HG02938 (cell line): ENCODE measurements at regions not wholly inside any gene's neighbourhood (a gene's known extent, or its start where the extent isn't known, plus 50 kb on each side); places are given as distances from the start of the nearest gene placed in this dataset.
"Not testable (repeated sequence)": the region's sequence is repeated elsewhere in the genome, so short reads cannot be mapped to it uniquely, and the experiment has no call there.

ENCODE experiments used
- ATAC-seq: cut with Tn5 transposase; IDR thresholded peaks from one replicate; pipeline ENCODE4 v1.9.1; 2021; ENCODE audit warnings: mild to moderate bottlenecking, moderate library complexity; ENCODE audit not compliant: unreplicated experiment

GRCh38 chr13:86840250-86841191 is 830.6 kb upstream of the SLITRK5 start:
- no peak for ATAC-seq

- no peak for ATAC-seq
Measured at GRCh38 chr13:86841264-86841663, 829.9 kb upstream of the SLITRK5 start.

GRCh38 chr13:86846501-86846900 is 824.7 kb upstream of the SLITRK5 start:
- ATAC-seq = no peak

GRCh38 chr13:86848716-86849115 is 822.5 kb upstream of the SLITRK5 start:
- no peak for ATAC-seq

GRCh38 chr13:86856991-86857390 is 814.2 kb upstream of the SLITRK5 start:
- ATAC-seq = no peak

GRCh38 chr13:86858216-86858615 is 813.0 kb upstream of the SLITRK5 start:
- no peak for ATAC-seq

- ATAC-seq = no peak
Measured at GRCh38 chr13:86862137-86862536, 809.0 kb upstream of the SLITRK5 start.

- ATAC-seq = no peak
Measured at GRCh38 chr13:86864376-86864775, 806.8 kb upstream of the SLITRK5 start.

- no peak for ATAC-seq
Measured at GRCh38 chr13:86870444-86870843, 800.7 kb upstream of the SLITRK5 start.

GRCh38 chr13:86877441-86877840 is 793.7 kb upstream of the SLITRK5 start:
- no peak for ATAC-seq

GRCh38 chr13:86878781-86879180 is 792.4 kb upstream of the SLITRK5 start:
- ATAC-seq = no peak

- no peak for ATAC-seq
Measured at GRCh38 chr13:86881390-86881789, 789.8 kb upstream of the SLITRK5 start.

GRCh38 chr13:86882107-86882506 is 789.1 kb upstream of the SLITRK5 start:
- no peak for ATAC-seq

- no peak for ATAC-seq
Measured at GRCh38 chr13:86882835-86883234, 788.3 kb upstream of the SLITRK5 start.

- ATAC-seq = no peak
Measured at GRCh38 chr13:86892330-86892729, 778.8 kb upstream of the SLITRK5 start.

GRCh38 chr13:86900906-86901305 is 770.3 kb upstream of the SLITRK5 start:
- no peak for ATAC-seq

GRCh38 chr13:86906127-86906874 is 764.9 kb upstream of the SLITRK5 start:
- no peak for ATAC-seq

- no peak for ATAC-seq
Measured at GRCh38 chr13:86907156-86907555, 764.0 kb upstream of the SLITRK5 start.

- ATAC-seq = no peak
Measured at GRCh38 chr13:86909318-86909717, 761.9 kb upstream of the SLITRK5 start.

GRCh38 chr13:86914757-86915156 is 756.4 kb upstream of the SLITRK5 start:
- ATAC-seq = no peak

- not testable (repeated sequence) for ATAC-seq
Measured at GRCh38 chr13:86917438-86917837, 753.7 kb upstream of the SLITRK5 start.

GRCh38 chr13:86918682-86919081 is 752.5 kb upstream of the SLITRK5 start:
- ATAC-seq = no peak
